GM23338 (cell line): ENCODE measurements at regions not wholly inside any gene's neighbourhood (a gene's known extent, or its start where the extent isn't known, plus 50 kb on each side); places are given as distances from the start of the nearest gene placed in this dataset.

Experiments
- ATAC-seq: fragments of 200-7000 bp; cut with Tn5 transposase; 3 replicates; pipeline ENCODE4 v1.9.1; 2020
- DNase-seq: peaks from one replicate; pipeline ENCODE4 v3.0.0-alpha.2; 2015; ENCODE audit warnings: low spot score
- H2AFZ ChIP-seq: fragments of 200-600 bp; sonication (generic); 2 replicates; pipeline ENCODE4 v1.8.0; 2016; ENCODE audit warnings: antibody characterized with exemption, mild to moderate bottlenecking, moderate library complexity
- H3F3A ChIP-seq: fragments of 200-600 bp; sonication (generic); replicated peaks from 2 replicates; pipeline ENCODE4 v1.8.0; 2017; ENCODE audit warnings: antibody characterized with exemption, mixed run types, low read depth
- H3K27ac ChIP-seq: fragments of 200-600 bp; sonication (generic); 2 replicates; pipeline ENCODE4 v1.6.1; 2016; ENCODE audit warnings: low read depth
- H3K27me3 ChIP-seq: fragments of 200-600 bp; sonication (generic); 2 replicates; pipeline ENCODE4 v1.8.0; 2016; ENCODE audit warnings: mild to moderate bottlenecking, mixed run types, moderate library complexity; ENCODE audit not compliant: insufficient read depth
- H3K36me3 ChIP-seq: fragments of 200-600 bp; sonication (generic); 2 replicates; pipeline ENCODE4 v1.8.0; 2016; ENCODE audit warnings: mild to moderate bottlenecking; ENCODE audit not compliant: insufficient read depth
- H3K4me1 ChIP-seq: fragments of 200-600 bp; sonication (generic); 2 replicates; pipeline ENCODE4 v1.8.0; 2016; ENCODE audit warnings: mild to moderate bottlenecking, moderate library complexity; ENCODE audit not compliant: insufficient read depth
- H3K4me2 ChIP-seq: fragments of 200-600 bp; sonication (generic); 2 replicates; pipeline ENCODE4 v1.7.1; 2017; ENCODE audit warnings: mixed run types
- H3K4me3 ChIP-seq: fragments of 200-600 bp; sonication (generic); 2 replicates; pipeline ENCODE4 v1.6.1; 2016; ENCODE audit warnings: mixed run types
- H3K79me2 ChIP-seq: fragments of 200-600 bp; sonication (generic); replicated peaks from 2 replicates; pipeline ENCODE4 v1.8.0; 2017; ENCODE audit warnings: mild to moderate bottlenecking; ENCODE audit not compliant: insufficient read depth
- H3K9me2 ChIP-seq: fragments of 200-600 bp; sonication (generic); 2 replicates; pipeline ENCODE4 v1.8.0; 2017; ENCODE audit not compliant: insufficient read depth
- H4K20me1 ChIP-seq: fragments of 200-600 bp; sonication (generic); replicated peaks from 2 replicates; pipeline ENCODE4 v1.8.0; 2017; ENCODE audit warnings: mild to moderate bottlenecking; ENCODE audit not compliant: insufficient read depth
- H3K27ac Mint-ChIP-seq: 2 replicates; pipeline ENCODE4 v1.8.0; 2020; ENCODE audit warnings: inconsistent platforms, mild to moderate bottlenecking, moderate library complexity, mixed read lengths
- H3K27me3 Mint-ChIP-seq: 3 replicates; pipeline ENCODE4 v1.8.0; 2022; ENCODE audit warnings: low read depth, mild to moderate bottlenecking, moderate library complexity, mixed read lengths, inconsistent platforms; ENCODE audit not compliant: insufficient read depth, poor library complexity
- H3K36me3 Mint-ChIP-seq: 3 replicates; pipeline ENCODE4 v1.8.0; 2021; ENCODE audit warnings: low read depth, mild to moderate bottlenecking, inconsistent platforms, moderate library complexity, mixed read lengths
- H3K4me1 Mint-ChIP-seq: 3 replicates; pipeline ENCODE4 v1.8.0; 2020; ENCODE audit warnings: mild to moderate bottlenecking, inconsistent platforms, mixed read lengths
- H3K4me3 Mint-ChIP-seq: 3 replicates; pipeline ENCODE4 v1.8.0; 2021; ENCODE audit warnings: moderate library complexity, mild to moderate bottlenecking, inconsistent platforms, mixed read lengths
- H3K9me3 Mint-ChIP-seq: 3 replicates; pipeline ENCODE4 v1.8.0; 2020; ENCODE audit warnings: moderate library complexity, mild to moderate bottlenecking, inconsistent platforms, mixed read lengths
- EZH2 ChIP-seq: fragments of 200-600 bp; sonication (generic); IDR thresholded peaks from one replicate; pipeline ENCODE4 v1.8.0; 2017; ENCODE audit warnings: antibody characterized with exemption, mild to moderate bottlenecking, low read depth; ENCODE audit not compliant: unreplicated experiment
- JUNB ChIP-seq: IDR thresholded peaks from one replicate; pipeline ENCODE4 v1.6.1; 2016; ENCODE audit warnings: antibody characterized with exemption; ENCODE audit not compliant: unreplicated experiment
- STAT1 ChIP-seq: IDR thresholded peaks from one replicate; pipeline ENCODE4 v1.6.1; 2016; ENCODE audit warnings: antibody characterized with exemption; ENCODE audit not compliant: unreplicated experiment
- ZNF114 ChIP-seq: fragments of 250-450 bp; sonication (Bioruptor Pico); IDR thresholded peaks from 2 replicates; pipeline ENCODE4 v1.5.0; 2020; ENCODE audit warnings: mild to moderate bottlenecking, moderate library complexity
- ZNF331 ChIP-seq: fragments of 250-450 bp; sonication (Bioruptor Pico); IDR thresholded peaks from 2 replicates; pipeline ENCODE4 v1.5.0; 2020; ENCODE audit warnings: low read depth, mild to moderate bottlenecking, moderate library complexity
- TF ChIP-seq, protein P1 (sequence below), 2 experiments: fragments of 200-600 bp in 1 of 2; sonication (generic) in 1 of 2; conservative IDR thresholded peaks; 2 replicates each; pipeline versions ENCODE4 v1.5.1 to v1.6.1; 2016 to 2017; ENCODE audit warnings: antibody characterized with exemption in 2 of 2, low read depth in 2 of 2, mild to moderate bottlenecking in 2 of 2, moderate library complexity in 1 of 2
- TF ChIP-seq, protein P2 (sequence below): IDR thresholded peaks from 2 replicates; pipeline ENCODE4 v1.6.1; 2016; ENCODE audit warnings: antibody characterized with exemption

DNA sequence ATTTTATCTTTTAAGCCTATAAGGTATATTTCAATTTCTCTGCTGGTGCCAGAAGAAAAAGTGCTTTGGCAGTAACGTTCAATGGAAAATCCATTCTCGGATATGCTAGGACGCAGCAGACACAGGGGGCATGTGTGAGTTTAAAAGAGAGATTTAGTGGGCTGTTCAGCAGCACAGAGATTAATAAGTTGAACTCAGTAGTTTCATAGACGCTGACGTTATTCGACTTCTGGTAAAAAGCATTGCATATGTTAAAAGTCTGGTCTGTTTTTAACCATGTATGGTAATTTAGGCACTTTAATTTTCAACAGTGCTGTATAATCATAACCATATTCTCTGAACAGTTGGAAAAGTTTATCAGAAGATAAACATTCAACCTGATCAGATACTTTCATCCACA, 99.6 kb downstream of the ATP6V1G3 start:
- Histone ChIP-seq H3K4me1 (peaks cover 9% of the 10 kb centered on the region; the same call in 1 of the 2 replicates), H3K27ac (no peak overlapping the region), H4K20me1 (no peaks in the 10 kb centered on the region), H3K79me2 (no peaks in the 10 kb centered on the region), H3F3A (no peaks in the 10 kb centered on the region), H3K27me3 (no peaks in the 10 kb centered on the region), H3K36me3 (no peaks in the 10 kb centered on the region), H3K9me2 (no peaks in the 10 kb centered on the region), H3K4me2 (no peak overlapping the region), H2AFZ (no peak overlapping the region), H3K4me3 (no peak overlapping the region)
- H3K9me3 Mint-ChIP-seq = no peaks in the 10 kb centered on the region
- TF ChIP-seq EZH2 (no peak), STAT1 (no peak), JUNB (no peak)
- TF ChIP-seq, protein P1, sequence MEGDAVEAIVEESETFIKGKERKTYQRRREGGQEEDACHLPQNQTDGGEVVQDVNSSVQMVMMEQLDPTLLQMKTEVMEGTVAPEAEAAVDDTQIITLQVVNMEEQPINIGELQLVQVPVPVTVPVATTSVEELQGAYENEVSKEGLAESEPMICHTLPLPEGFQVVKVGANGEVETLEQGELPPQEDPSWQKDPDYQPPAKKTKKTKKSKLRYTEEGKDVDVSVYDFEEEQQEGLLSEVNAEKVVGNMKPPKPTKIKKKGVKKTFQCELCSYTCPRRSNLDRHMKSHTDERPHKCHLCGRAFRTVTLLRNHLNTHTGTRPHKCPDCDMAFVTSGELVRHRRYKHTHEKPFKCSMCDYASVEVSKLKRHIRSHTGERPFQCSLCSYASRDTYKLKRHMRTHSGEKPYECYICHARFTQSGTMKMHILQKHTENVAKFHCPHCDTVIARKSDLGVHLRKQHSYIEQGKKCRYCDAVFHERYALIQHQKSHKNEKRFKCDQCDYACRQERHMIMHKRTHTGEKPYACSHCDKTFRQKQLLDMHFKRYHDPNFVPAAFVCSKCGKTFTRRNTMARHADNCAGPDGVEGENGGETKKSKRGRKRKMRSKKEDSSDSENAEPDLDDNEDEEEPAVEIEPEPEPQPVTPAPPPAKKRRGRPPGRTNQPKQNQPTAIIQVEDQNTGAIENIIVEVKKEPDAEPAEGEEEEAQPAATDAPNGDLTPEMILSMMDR (conservative IDR thresholded peaks at IDR 0.05; ENCODE audit: low read depth in 2 of 2) = no peak
- ATAC-seq = no peak
- no peak overlapping the region for H3K4me3 Mint-ChIP-seq
- no peak for DNase-seq
- H3K36me3 Mint-ChIP-seq = no peaks in the 10 kb centered on the region
- H3K4me1 Mint-ChIP-seq = peaks cover 4% of the 10 kb centered on the region; the same call in 2 of the 3 replicates
- no peak overlapping the region for H3K27ac Mint-ChIP-seq
- H3K27me3 Mint-ChIP-seq = peaks cover 1% of the 10 kb centered on the region

DNA sequence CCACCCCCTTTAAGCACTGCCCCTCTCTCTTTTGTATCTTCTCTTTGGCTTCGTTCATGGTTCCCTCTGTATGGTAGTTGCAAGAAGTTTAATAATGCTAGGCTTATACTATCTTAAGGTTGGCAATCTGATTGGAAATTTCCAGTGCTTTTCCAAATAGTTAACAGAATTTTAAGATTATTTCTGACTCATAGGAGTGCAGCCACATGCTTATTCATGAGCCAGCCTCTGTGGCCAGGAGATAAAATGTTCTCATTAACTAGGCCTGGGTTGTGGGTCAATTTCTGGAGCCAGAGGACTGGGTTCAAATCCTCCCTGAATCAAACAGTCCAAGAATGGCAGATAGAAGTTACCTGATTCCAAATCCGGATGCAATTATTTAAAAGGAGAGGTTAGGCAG, 103.1 kb downstream of the ATP6V1G3 start:
- H3K4me1 ChIP-seq = peaks cover 9% of the 10 kb centered on the region; the same call in 1 of the 2 replicates
- no peak overlapping the region for H3K4me3 ChIP-seq
- H3K4me2 ChIP-seq = no peak overlapping the region
- DNase-seq (no peak), ATAC-seq (no peak)
- H2AFZ ChIP-seq = no peak overlapping the region
- H3K9me2 ChIP-seq = no peaks in the 10 kb centered on the region
- Mint-ChIP-seq H3K4me1 (peaks cover 4% of the 10 kb centered on the region; the same call in 2 of the 3 replicates), H3K9me3 (no peaks in the 10 kb centered on the region), H3K27ac (peak overlapping the region; percentile 7), H3K27me3 (peaks cover 1% of the 10 kb centered on the region), H3K4me3 (no peak overlapping the region), H3K36me3 (no peaks in the 10 kb centered on the region; the same call in 2 of the 3 replicates)
- H3K27ac ChIP-seq = no peak overlapping the region
- no peaks in the 10 kb centered on the region for H3K36me3 ChIP-seq
- H3K79me2 ChIP-seq = no peaks in the 10 kb centered on the region
- H3K27me3 ChIP-seq = no peaks in the 10 kb centered on the region
- no peaks in the 10 kb centered on the region for H3F3A ChIP-seq
- TF ChIP-seq ZNF331 (CRISPR knock-in tag) (no peak), STAT1 (no peak), ZNF114 (no peak)
- TF ChIP-seq, protein P1 (conservative IDR thresholded peaks at IDR 0.05; ENCODE audit: low read depth in 2 of 2) = no peak
- TF ChIP-seq, protein P2, sequence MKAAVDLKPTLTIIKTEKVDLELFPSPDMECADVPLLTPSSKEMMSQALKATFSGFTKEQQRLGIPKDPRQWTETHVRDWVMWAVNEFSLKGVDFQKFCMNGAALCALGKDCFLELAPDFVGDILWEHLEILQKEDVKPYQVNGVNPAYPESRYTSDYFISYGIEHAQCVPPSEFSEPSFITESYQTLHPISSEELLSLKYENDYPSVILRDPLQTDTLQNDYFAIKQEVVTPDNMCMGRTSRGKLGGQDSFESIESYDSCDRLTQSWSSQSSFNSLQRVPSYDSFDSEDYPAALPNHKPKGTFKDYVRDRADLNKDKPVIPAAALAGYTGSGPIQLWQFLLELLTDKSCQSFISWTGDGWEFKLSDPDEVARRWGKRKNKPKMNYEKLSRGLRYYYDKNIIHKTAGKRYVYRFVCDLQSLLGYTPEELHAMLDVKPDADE = no peak
- H4K20me1 ChIP-seq = no peaks in the 10 kb centered on the region
